Fibroblast of villous mesenchyme (primary cell): ENCODE measurements at regions not wholly inside any gene's neighbourhood (a gene's known extent, or its start where the extent isn't known, plus 50 kb on each side); places are given as distances from the start of the nearest gene placed in this dataset.

ENCODE experiments used
- DNase-seq: peaks from one replicate; pipeline ENCODE4 v3.0.0-alpha.2; 2010; ENCODE audit warnings: low read depth
- H3K4me3 ChIP-seq: 2 replicates; pipeline ENCODE4 v1.5.1; 2011; ENCODE audit warnings: low read depth, mild to moderate bottlenecking, low read length
- CTCF ChIP-seq: IDR thresholded peaks from 2 replicates; pipeline ENCODE4 v1.5.1; 2012; ENCODE audit warnings: low read depth, mild to moderate bottlenecking, low read length; ENCODE audit not compliant: insufficient read depth

DNA sequence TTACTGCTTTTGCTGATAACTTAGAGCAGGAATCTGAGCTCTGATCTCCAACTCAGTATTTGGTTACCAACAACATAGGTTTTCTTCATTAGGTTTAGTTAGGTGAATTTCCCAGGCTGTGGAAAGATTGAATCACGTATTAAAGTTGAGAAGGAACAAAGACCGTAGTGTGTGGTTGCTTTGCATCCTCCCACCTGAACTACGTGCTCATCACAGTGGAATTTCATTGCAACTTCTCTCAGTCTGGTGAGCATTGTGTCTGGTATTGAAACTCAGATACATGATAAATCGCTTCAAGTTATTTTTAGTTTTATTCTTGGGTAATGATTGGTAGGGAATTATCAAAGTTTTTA, 139.4 kb upstream of the AKR1E2 start:
- TF ChIP-seq CTCF, result no peak

DNA sequence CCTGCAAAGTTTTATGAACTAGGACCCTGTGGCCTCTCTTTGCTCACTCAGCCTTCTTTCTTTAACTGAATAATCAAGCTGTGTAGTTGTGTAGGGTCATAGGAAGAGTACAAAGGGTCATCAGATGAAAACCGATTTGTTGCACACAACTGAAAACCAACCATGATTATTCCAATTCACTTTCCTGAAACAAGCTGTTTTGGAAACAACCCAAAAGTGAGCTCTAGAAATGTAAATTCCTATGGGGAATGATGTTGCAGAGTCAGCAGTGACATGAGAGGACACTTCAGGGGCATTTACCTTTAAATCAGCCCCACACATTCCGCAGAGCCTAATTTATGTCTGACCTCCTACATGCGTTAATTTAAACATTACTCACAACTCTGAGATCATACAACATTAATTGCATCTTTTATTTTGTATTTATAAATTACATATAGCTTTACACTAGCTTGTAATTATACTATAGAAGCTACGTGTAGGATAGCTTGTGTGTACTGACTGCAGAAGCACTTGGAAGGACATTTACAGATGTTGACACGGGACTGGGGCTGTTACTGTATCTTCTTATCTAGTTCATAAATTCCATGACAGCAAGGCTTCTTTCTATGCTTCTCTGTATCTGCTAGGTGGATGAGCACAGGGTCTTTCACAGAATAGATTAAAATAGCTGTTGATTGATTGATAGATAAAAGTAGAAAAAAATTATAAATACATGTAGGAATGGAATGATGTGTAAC, 139.9 kb upstream of the AKR1E2 start:
- no peak for DNase-seq
- TF ChIP-seq CTCF, result no peak
- H3K4me3 ChIP-seq, result no peak overlapping the region

More for the DNA sequence above, 139.4 kb upstream of the AKR1E2 start:
- H3K4me3 ChIP-seq, result no peak overlapping the region
- peak; percentile 29 for DNase-seq

- H3K4me3 ChIP-seq, result no peak overlapping the region
- no peak for DNase-seq
- TF ChIP-seq CTCF, result no peak
Observed at GRCh38 chr10:4685491-4685890, 140.5 kb upstream of the AKR1E2 start.

- peak; percentile 37 for DNase-seq
- no peak for TF ChIP-seq CTCF
- H3K4me3 ChIP-seq, result no peak overlapping the region
Observed at GRCh38 chr10:4684434-4684833, 141.6 kb upstream of the AKR1E2 start.

DNA sequence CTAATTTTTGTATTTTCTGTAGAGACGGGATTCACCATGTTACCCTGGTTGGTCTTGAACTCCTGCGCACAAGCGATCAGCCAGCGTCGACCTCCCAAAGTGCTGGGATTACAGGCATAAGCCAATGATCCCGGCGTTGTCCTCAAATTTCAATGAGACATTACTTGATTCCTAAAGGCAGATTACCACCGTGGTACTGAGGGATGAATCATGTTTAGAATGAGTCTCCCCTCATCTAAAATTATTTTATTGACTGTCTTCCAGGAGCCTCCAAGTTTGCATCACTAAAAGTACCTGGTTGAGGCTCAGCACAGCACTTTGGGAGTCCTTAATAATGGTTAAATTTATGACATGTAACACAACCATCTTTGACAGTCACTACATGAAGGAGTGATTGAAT, 142.2 kb upstream of the AKR1E2 start:
- TF ChIP-seq CTCF, result no peak
- no peak overlapping the region for H3K4me3 ChIP-seq
- DNase-seq, result no peak

- H3K4me3 ChIP-seq, result no peak overlapping the region
- TF ChIP-seq CTCF, result no peak
- DNase-seq, result no peak
Observed at GRCh38 chr10:4683137-4683536, 142.9 kb upstream of the AKR1E2 start.
